Skeletal muscle satellite cell (primary cell): ENCODE measurements at regions not wholly inside any gene's neighbourhood (a gene's known extent, or its start where the extent isn't known, plus 50 kb on each side); places are given as distances from the start of the nearest gene placed in this dataset.
"Not testable (repeated sequence)": the region's sequence is repeated elsewhere in the genome, so short reads cannot be mapped to it uniquely, and the experiment has no call there.

Experiments used
- H3K27me3 ChIP-seq: 2 replicates; pipeline ENCODE4 v1.7.0; 2013; ENCODE audit warnings: low read length; ENCODE audit not compliant: control insufficient read depth, insufficient read depth
- H3K36me3 ChIP-seq: 2 replicates; pipeline ENCODE4 v1.7.0; 2013; ENCODE audit warnings: mild to moderate bottlenecking, control low read depth, low read length; ENCODE audit not compliant: insufficient read depth
- H3K4me1 ChIP-seq: 2 replicates; pipeline ENCODE4 v1.7.0; 2013; ENCODE audit warnings: low read length; ENCODE audit not compliant: control insufficient read depth, insufficient read depth
- H3K4me2 ChIP-seq: 2 replicates; pipeline ENCODE4 v1.7.0; 2013; ENCODE audit warnings: mild to moderate bottlenecking, low read length
- H3K4me3 ChIP-seq: 2 replicates; pipeline ENCODE4 v1.7.0; 2013; ENCODE audit warnings: low read length
- H3K9ac ChIP-seq: 2 replicates; pipeline ENCODE4 v1.7.0; 2013; ENCODE audit warnings: mild to moderate bottlenecking, low read depth, low read length, moderate library complexity
- H3K9me3 ChIP-seq: replicated peaks from 2 replicates; pipeline ENCODE4 v1.7.0; 2013; ENCODE audit warnings: mild to moderate bottlenecking, control low read depth, low read length

- Histone ChIP-seq H3K4me1 (no peaks in the 10 kb centered on the region), H3K9me3 (no peaks in the 10 kb centered on the region), H3K9ac (no peak overlapping the region), H3K36me3 (no peaks in the 10 kb centered on the region), H3K4me3 (no peak overlapping the region), H3K4me2 (no peak overlapping the region), H3K27me3 (peaks cover 67% of the 10 kb centered on the region)
Observed at GRCh38 chr11:11208994-11209393, 144.1 kb downstream of the CSNK2A3 start.

DNA sequence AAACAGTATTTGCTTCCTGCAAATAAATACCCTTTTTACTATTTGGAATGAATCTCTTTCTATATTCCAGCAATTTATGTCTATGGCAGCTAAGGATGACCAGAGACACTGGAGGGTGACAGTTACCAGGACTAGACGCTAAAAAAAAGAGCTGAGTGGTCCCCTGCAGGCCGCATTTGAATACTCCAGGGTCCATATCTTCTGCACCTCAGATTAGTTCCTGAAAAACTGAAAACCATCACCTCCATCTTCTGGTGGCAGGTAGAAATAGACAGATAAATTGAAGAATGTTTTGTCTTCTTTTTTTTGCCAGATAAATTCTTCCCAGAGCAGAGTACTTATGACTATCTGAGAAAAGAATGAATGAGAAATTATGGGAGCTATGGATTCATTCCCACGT, 145.6 kb downstream of the CSNK2A3 start:
- Histone ChIP-seq H3K9me3 (no peaks in the 10 kb centered on the region), H3K4me2 (no peak overlapping the region), H3K27me3 (peaks cover 67% of the 10 kb centered on the region), H3K9ac (no peak overlapping the region), H3K4me1 (no peaks in the 10 kb centered on the region), H3K36me3 (no peaks in the 10 kb centered on the region), H3K4me3 (no peak overlapping the region)

- Histone ChIP-seq H3K27me3 (peaks cover 58% of the 10 kb centered on the region), H3K4me1 (no peaks in the 10 kb centered on the region), H3K4me3 (no peak overlapping the region), H3K4me2 (no peak overlapping the region), H3K9ac (no peak overlapping the region), H3K36me3 (no peaks in the 10 kb centered on the region), H3K9me3 (no peaks in the 10 kb centered on the region)
Observed at GRCh38 chr11:11206484-11206883, 146.6 kb downstream of the CSNK2A3 start.

DNA sequence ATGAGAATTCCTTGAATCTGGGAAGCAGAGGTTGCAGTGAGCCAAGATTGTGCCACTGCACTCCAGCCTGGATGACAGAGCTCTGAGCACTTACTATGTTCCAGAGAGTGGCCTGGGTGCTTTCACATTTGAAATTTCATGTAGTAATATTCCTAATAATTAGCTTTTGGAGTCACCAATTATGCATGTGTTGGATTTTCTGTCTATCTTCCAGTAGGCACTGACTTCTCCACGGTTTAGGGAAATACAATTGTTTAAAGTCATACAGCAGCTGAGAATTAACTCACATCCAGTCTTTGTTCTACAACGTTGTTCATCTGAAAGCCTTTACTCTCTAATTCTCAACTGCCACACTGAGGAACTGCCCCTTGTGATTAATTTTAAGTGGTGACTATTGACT, 150.2 kb downstream of the CSNK2A3 start:
- Histone ChIP-seq H3K27me3 (peaks cover 34% of the 10 kb centered on the region), H3K4me2 (no peak overlapping the region), H3K36me3 (no peaks in the 10 kb centered on the region), H3K9ac (no peak overlapping the region), H3K9me3 (no peaks in the 10 kb centered on the region), H3K4me3 (no peak overlapping the region), H3K4me1 (no peaks in the 10 kb centered on the region)

DNA sequence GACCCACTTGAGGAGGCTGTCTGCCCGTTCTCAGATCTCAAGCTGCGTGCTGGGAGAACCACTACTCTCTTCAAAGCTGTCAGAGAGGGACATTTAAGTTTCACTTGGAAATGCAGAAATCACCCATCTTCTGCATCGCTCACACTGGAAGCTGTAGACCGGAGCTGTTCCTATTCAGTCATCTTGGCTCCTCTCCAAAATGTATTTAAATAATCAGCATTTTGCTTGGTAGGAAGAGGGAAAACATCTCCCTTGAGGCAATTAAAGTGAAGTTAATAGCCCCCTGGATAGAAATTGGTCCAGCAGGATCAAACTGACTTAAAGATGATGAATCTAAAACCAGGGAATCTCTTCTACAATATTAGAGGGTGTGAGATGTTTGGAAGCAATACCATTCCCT, 151.7 kb downstream of the CSNK2A3 start:
- H3K9ac ChIP-seq, H3K4me3 ChIP-seq, H3K4me2 ChIP-seq, H3K9me3 ChIP-seq, H3K36me3 ChIP-seq, H3K4me1 ChIP-seq: not testable (repeated sequence)
- H3K27me3 ChIP-seq, result peaks cover 22% of the 10 kb centered on the region

- H3K4me2 ChIP-seq, result no peak overlapping the region
- H3K27me3 ChIP-seq, result peaks cover 23% of the 10 kb centered on the region
- no peaks in the 10 kb centered on the region for H3K4me1 ChIP-seq
- no peaks in the 10 kb centered on the region for H3K36me3 ChIP-seq
- no peak overlapping the region for H3K9ac ChIP-seq
- no peaks in the 10 kb centered on the region for H3K9me3 ChIP-seq
- H3K4me3 ChIP-seq, result no peak overlapping the region
Observed at GRCh38 chr11:11192541-11192940, 160.5 kb downstream of the CSNK2A3 start.

DNA sequence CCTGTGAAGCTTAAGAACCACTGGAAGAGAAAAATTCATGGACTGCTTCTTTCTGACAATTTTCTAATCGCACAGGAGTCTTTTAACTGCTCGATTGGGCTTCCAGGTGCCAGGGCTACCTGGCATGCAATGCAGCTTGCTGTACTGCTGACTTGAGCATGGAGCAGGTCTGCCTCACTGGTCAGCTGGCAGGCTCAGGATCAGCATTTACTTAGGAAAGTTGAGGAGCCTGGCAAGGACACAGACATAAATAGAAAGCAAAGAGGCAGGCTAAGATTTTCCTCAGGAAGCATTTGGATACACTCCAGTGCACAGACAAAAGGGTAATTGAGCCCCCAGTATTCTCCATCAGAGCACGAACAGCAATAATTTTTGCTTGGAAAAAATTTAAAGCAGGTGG, 163.5 kb downstream of the CSNK2A3 start:
- Histone ChIP-seq H3K27me3 (peaks cover 23% of the 10 kb centered on the region), H3K4me3 (no peak overlapping the region), H3K9ac (no peak overlapping the region), H3K4me1 (no peaks in the 10 kb centered on the region), H3K36me3 (no peaks in the 10 kb centered on the region), H3K9me3 (no peaks in the 10 kb centered on the region), H3K4me2 (no peak overlapping the region)

GRCh38 chr11:11186249-11186648, 166.8 kb downstream of the CSNK2A3 start:
- no peaks in the 10 kb centered on the region for H3K36me3 ChIP-seq
- H3K4me2 ChIP-seq, result no peak overlapping the region
- no peaks in the 10 kb centered on the region for H3K4me1 ChIP-seq
- H3K9me3 ChIP-seq, result no peaks in the 10 kb centered on the region
- peaks cover 30% of the 10 kb centered on the region for H3K27me3 ChIP-seq
- no peak overlapping the region for H3K4me3 ChIP-seq
- H3K9ac ChIP-seq, result no peak overlapping the region

GRCh38 chr11:11182261-11182660, 170.8 kb downstream of the CSNK2A3 start:
- Histone ChIP-seq H3K4me3 (no peak overlapping the region), H3K4me2 (no peak overlapping the region), H3K36me3 (no peaks in the 10 kb centered on the region), H3K9me3 (no peaks in the 10 kb centered on the region), H3K27me3 (peaks cover 23% of the 10 kb centered on the region), H3K4me1 (no peaks in the 10 kb centered on the region), H3K9ac (no peak overlapping the region)

DNA sequence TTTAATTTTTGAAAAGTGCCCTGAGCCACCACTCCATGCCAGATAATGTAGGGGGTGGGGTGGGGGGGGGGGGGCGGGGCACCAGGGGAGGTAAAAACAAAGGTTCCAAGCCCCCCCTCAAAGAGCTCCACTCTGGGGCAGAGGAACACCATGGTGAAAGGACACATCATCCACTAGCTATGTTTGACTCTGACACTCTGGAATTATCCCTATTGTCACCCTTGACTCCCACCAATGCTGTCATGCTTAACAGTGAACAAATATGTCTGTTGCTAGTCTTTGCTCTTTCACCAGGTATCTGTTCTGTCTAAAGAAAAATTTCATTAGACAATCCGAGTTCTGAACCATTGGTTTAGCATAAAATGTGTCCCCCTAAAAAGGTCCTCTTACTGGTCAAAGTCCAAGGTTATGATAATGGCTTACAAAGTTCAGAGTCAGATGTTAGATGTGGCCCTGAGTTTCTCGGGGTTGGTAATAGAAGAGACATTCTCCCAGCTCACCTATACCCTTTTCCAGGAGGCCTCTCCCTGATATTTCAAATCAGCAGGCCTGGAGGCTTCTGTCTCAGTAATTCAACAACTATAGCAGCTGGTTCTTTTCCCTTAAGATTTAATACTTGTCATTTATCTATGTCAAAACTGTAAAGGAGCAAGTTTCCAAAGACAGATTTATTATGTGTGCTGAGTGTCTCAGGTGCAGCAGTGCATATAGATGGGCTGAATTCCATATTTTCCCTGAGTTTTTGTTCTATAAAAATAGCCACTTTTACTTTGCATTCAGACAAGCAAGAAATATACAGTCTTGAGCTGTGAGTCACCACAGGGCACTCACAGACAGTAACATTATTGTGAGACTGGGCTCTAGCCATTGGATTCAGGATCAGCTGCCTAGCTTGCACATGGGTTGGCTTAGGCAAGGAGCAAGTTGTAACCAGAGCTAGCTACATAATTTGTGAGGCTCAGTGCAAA, 174.1 kb downstream of the CSNK2A3 start:
- H3K4me2 ChIP-seq, result no peak overlapping the region
- no peaks in the 10 kb centered on the region for H3K36me3 ChIP-seq
- no peak overlapping the region for H3K4me3 ChIP-seq
- no peaks in the 10 kb centered on the region for H3K9me3 ChIP-seq
- H3K27me3 ChIP-seq, result peaks cover 40% of the 10 kb centered on the region
- no peak overlapping the region for H3K9ac ChIP-seq
- no peaks in the 10 kb centered on the region for H3K4me1 ChIP-seq

- Histone ChIP-seq H3K4me1 (no peaks in the 10 kb centered on the region), H3K4me3 (no peak overlapping the region), H3K27me3 (peaks cover 38% of the 10 kb centered on the region)
Observed at GRCh38 chr11:11177156-11177808, 175.8 kb downstream of the CSNK2A3 start.

More at GRCh38 chr11:11177156-11177808, 175.8 kb downstream of the CSNK2A3 start:
- Histone ChIP-seq H3K36me3 (no peaks in the 10 kb centered on the region), H3K4me2 (no peak overlapping the region), H3K9me3 (no peaks in the 10 kb centered on the region), H3K9ac (no peak overlapping the region)
